ENCODE measurements at regions not wholly inside any gene's neighbourhood (a gene's known extent, or its start where the extent isn't known, plus 50 kb on each side); places are given as distances from the start of the nearest gene placed in this dataset.
A peak's percentile ranks its signal among the peaks of the same experiment; 100 is the strongest.

DNA sequence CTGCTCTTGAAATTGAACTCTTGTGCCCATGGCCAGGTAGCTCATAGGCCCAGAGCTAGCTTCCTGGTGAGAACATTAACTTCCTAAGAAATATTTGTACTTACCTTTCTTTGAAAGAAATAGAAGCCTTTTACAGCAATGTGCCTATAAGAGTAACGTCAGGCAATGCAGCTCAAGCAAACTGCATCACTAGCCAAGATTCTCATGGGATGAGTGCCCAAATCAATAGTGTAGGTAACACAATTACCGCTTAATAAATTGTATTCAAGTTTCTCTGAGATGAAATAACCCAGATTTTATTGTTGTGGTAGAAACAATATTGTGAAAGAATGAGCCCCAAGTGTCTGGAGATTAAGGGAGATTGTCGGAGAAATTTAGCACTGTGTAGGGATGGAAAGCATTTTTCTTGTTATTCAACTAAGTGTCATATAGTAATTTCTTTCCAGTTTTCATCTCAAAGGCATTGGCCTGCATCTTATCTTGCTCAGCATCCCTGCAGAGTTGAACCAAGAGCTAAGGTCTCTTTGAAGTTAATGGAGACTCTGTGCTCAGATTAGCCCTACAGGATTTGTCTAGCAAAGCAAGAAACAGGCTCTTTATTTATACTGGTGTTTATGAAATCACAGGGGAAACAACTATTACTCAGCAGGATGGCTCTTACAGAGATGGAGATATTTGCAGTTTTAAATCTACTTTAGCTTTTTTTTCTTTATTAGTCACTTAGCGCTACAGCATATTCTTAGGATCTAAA is 321.0 kb upstream of the PDGFD start:
- Histone ChIP-seq H2BK120ac (ENCODE audit: low read depth, low read length) (no peak overlapping the region), H2AK9ac (replicated peaks; ENCODE audit: low read depth, low read length, poor library complexity) (no peak overlapping the region), H3K4me3 (ENCODE audit: insufficient read depth, low read depth, low read length) (no peak overlapping the region), H3K4ac (ENCODE audit: low read depth, low read length) (no peak overlapping the region), H3K18ac (ENCODE audit: low read depth, low read length) (no peak overlapping the region), H3K23ac (ENCODE audit: low read depth, low read length) (no peak overlapping the region), H4K91ac (ENCODE audit: insufficient read depth, low read depth, low read length) (no peak overlapping the region), H3K14ac (replicated peaks; ENCODE audit: low read depth, low read length) (no peak overlapping the region), H4K20me1 (ENCODE audit: insufficient read depth, low read length) (no peaks in the 10 kb centered on the region), H2BK20ac (ENCODE audit: low read depth, low read length) (no peak overlapping the region), H3K9me3 (ENCODE audit: control insufficient read depth, insufficient read depth, low read length) (no peaks in the 10 kb centered on the region), H3K36me3 (ENCODE audit: control insufficient read depth, insufficient read depth, low read length) (no peaks in the 10 kb centered on the region), H3K79me1 (ENCODE audit: low read depth in 1 of 2, low read length in 2 of 2) (no peaks in the 10 kb centered on the region), H3K27me3 (ENCODE audit: control insufficient read depth, insufficient read depth, low read length) (no peaks in the 10 kb centered on the region), H2AK5ac (ENCODE audit: low read depth, low read length) (no peak overlapping the region), H3K9me1 (ENCODE audit: insufficient read depth, low read length) (no peaks in the 10 kb centered on the region), H3K9ac (ENCODE audit: low read depth, low read length) (no peak overlapping the region), H4K8ac (ENCODE audit: low read depth in 2 of 2, low read length in 2 of 2) (no peak overlapping the region), H3K27ac (ENCODE audit: insufficient read depth, low read length) (no peak overlapping the region), H4K5ac (ENCODE audit: low read depth, low read length) (no peak overlapping the region), H3K56ac (ENCODE audit: extremely low read depth, insufficient read depth, low read length) (no peak overlapping the region), H2BK5ac (ENCODE audit: low read depth, low read length, poor library complexity, severe bottlenecking) (no peak overlapping the region), H2AFZ (replicated peaks; ENCODE audit: low read length, poor library complexity) (no peak overlapping the region), H3K4me1 (ENCODE audit: control insufficient read depth, insufficient read depth, low read length) (peaks cover 4% of the 10 kb centered on the region; the same call in 1 of the 2 replicates), H3K4me2 (ENCODE audit: low read depth, low read length) (no peak overlapping the region), H2BK15ac (ENCODE audit: low read depth, low read length) (no peak overlapping the region)
- BruUV-seq (replicated peaks), result no TSS peak
- DNase-seq (peak; percentile 16), ATAC-seq (ENCODE audit: low read depth) (peak; percentile 77; the same call in 1 of the 2 replicates)
- TF ChIP-seq CHD1 (IDR thresholded peaks at IDR 0.05; ENCODE audit: low read depth, low read length) (no peak), MAZ (IDR thresholded peaks at IDR 0.05; ENCODE audit: borderline replicate concordance, low read depth, low read length) (no peak), NFE2L2 (IDR thresholded peaks at IDR 0.05; ENCODE audit: low read depth, low read length) (no peak), CEBPB (IDR thresholded peaks at IDR 0.05; ENCODE audit: low read depth, low read length) (no peak), RAD21 (IDR thresholded peaks at IDR 0.05; ENCODE audit: low read length) (no peak)
- dilution Hi-C loops (cut with HindIII; ENCODE audit: low sequenced_read_pairs, unreplicated experiment), result no loop called here
- ChIA-PET CTCF (no interaction called here), POLR2A (ENCODE audit: unreplicated experiment) (no interaction called here)
- no CpG with 5 or more reads among the region's 4 CpGs for WGBS, 2 experiments (ENCODE audit: extremely low coverage in 2 of 2, insufficient read length in 1 of 2)
- in situ Hi-C loops (cut with MboI; ENCODE audit: low sequenced_read_pairs), result no loop called here
- intact Hi-C loops (cut with micrococcal nuclease), result no loop called here

Measured in IMR-90 (cell line).